HCEC 1CT (cell line): ENCODE measurements at regions not wholly inside any gene's neighbourhood (a gene's known extent, or its start where the extent isn't known, plus 50 kb on each side); places are given as distances from the start of the nearest gene placed in this dataset.
"Not testable (repeated sequence)": the region's sequence is repeated elsewhere in the genome, so short reads cannot be mapped to it uniquely, and the experiment has no call there.

ENCODE experiments used
- DNase-seq: peaks from one replicate; pipeline ENCODE4 v3.0.0-alpha.2; 2017

- DNase-seq: no peak
Measured at GRCh38 chr11:26904801-26905200, 89.1 kb upstream of the FIBIN start.

- DNase-seq: peak; percentile 74
Measured at GRCh38 chr11:26905368-26905767, 88.5 kb upstream of the FIBIN start.

GRCh38 chr11:26909515-26909914 lies 84.4 kb upstream of the FIBIN start:
- DNase-seq: no peak

- DNase-seq: no peak
Measured at GRCh38 chr11:26909991-26910591, 83.8 kb upstream of the FIBIN start.

GRCh38 chr11:26914968-26915367 lies 78.9 kb upstream of the FIBIN start:
- no peak for DNase-seq

- no peak for DNase-seq
Measured at GRCh38 chr11:26916805-26917204, 77.1 kb upstream of the FIBIN start.

- no peak for DNase-seq
Measured at GRCh38 chr11:26928582-26928981, 65.3 kb upstream of the FIBIN start.

- peak; percentile 24 for DNase-seq
Measured at GRCh38 chr11:26929806-26930517, 64.0 kb upstream of the FIBIN start.

GRCh38 chr11:26930518-26931247 lies 63.2 kb upstream of the FIBIN start:
- peak; percentile 89 for DNase-seq

GRCh38 chr11:26931248-26931631 lies 62.7 kb upstream of the FIBIN start:
- no peak for DNase-seq

GRCh38 chr11:26931881-26932280 lies 62.0 kb upstream of the FIBIN start:
- no peak for DNase-seq

- no peak for DNase-seq
Measured at GRCh38 chr11:26936109-26936508, 57.8 kb upstream of the FIBIN start.

- DNase-seq: no peak
Measured at GRCh38 chr11:26937386-26937785, 56.5 kb upstream of the FIBIN start.

GRCh38 chr11:26940501-26940900 lies 53.4 kb upstream of the FIBIN start:
- DNase-seq: not testable (repeated sequence)

- DNase-seq: no peak
Measured at GRCh38 chr11:26942356-26942755, 51.6 kb upstream of the FIBIN start.

GRCh38 chr11:26943636-26944035 lies 50.3 kb upstream of the FIBIN start:
- no peak for DNase-seq
